GM12878 (cell line): ENCODE measurements at regions not wholly inside any gene's neighbourhood (a gene's known extent, or its start where the extent isn't known, plus 50 kb on each side); places are given as distances from the start of the nearest gene placed in this dataset.

ENCODE experiments used
- ATAC-seq: fragments of 200-7000 bp; cut with Tn5 transposase; 3 replicates; pipeline ENCODE4 v1.9.1; 2020; ENCODE audit warnings: mild to moderate bottlenecking, moderate library complexity
- BruUV-seq: library from RNA; stranded (reverse); fragments of 400-500 nt; replicated peaks from 2 replicates; lab custom pipeline; 2021; lab: Mats Ljungman, UMichigan
- CTCF ChIA-PET: fragments of 300-600 bp; sonication (Branson Sonifier 250); formaldehyde crosslinking; extraction: SDS; loops from one replicate; lab custom pipeline; 2021; ENCODE audit warnings: inconsistent platforms; lab: Yijun Ruan, JAX
- POLR2A ChIA-PET: fragments of 350-600 bp; formaldehyde crosslinking; extraction: SDS; loops from one replicate; lab custom pipeline; 2021; ENCODE audit warnings: inconsistent platforms; lab: Charles Lee
- RAD21 ChIA-PET: fragments of 300-600 bp; sonication (Branson Sonifier 250); formaldehyde crosslinking; loops from one replicate; lab custom pipeline; 2023; ENCODE audit warnings: antibody characterized with exemption; ENCODE audit not compliant: unreplicated experiment; lab: Charles Lee
- SMC1A ChIA-PET: fragments of 300-600 bp; sonication (Branson Sonifier 250); formaldehyde crosslinking; loops from one replicate; lab custom pipeline; 2023; ENCODE audit not compliant: unreplicated experiment, uncharacterized antibody; lab: Charles Lee
- DNase-seq: peaks from one replicate; pipeline ENCODE4 v3.0.0-alpha.2; 2011; ENCODE audit warnings: low read depth, low spot score
- FAIRE-seq: peaks from 3 replicates; lab custom pipeline; 2011; peaks lifted over from hg19 to GRCh38; lab: Jason Lieb, UNC
- H2AFZ ChIP-seq: 2 replicates; pipeline ENCODE4 v1.6.0; 2011; ENCODE audit warnings: low read depth, low read length, control low read depth; ENCODE audit not compliant: control insufficient read depth
- H3K27ac ChIP-seq: 2 replicates; pipeline ENCODE4 v1.5.1; 2011; ENCODE audit warnings: control low read depth; ENCODE audit not compliant: control insufficient read depth, insufficient read depth
- H3K27me3 ChIP-seq, 2 experiments: replicated peaks in 1 of 2; 2 replicates each; pipeline versions ENCODE4 v1.6.0 to v1.6.1; 2011; ENCODE audit warnings: low read length in 1 of 2; ENCODE audit not compliant: control insufficient read depth in 2 of 2, insufficient read depth in 2 of 2
- H3K36me3 ChIP-seq, 2 experiments: 2 replicates each; pipeline ENCODE4 v1.5.1; 2011; ENCODE audit warnings: low read length in 1 of 2; ENCODE audit not compliant: control insufficient read depth in 2 of 2, insufficient read depth in 2 of 2
- H3K4me1 ChIP-seq: 2 replicates; pipeline ENCODE4 v1.6.1; 2011; ENCODE audit warnings: mild to moderate bottlenecking, low read length, moderate library complexity, mixed read lengths; ENCODE audit not compliant: control insufficient read depth, insufficient read depth
- H3K4me2 ChIP-seq: 2 replicates; pipeline ENCODE4 v1.6.0; 2011; ENCODE audit warnings: control low read depth; ENCODE audit not compliant: control insufficient read depth, insufficient read depth
- H3K4me3 ChIP-seq: fragments of 200-600 bp; sonication (generic); 2 replicates; pipeline ENCODE4 v1.5.1; 2016
- H3K79me2 ChIP-seq: 2 replicates; pipeline ENCODE4 v1.6.0; 2011; ENCODE audit warnings: low read length; ENCODE audit not compliant: control insufficient read depth, insufficient read depth
- H3K9ac ChIP-seq: 2 replicates; pipeline ENCODE4 v1.8.0; 2011; ENCODE audit warnings: low read length, control low read depth, mixed read lengths; ENCODE audit not compliant: control insufficient read depth, insufficient read depth
- H3K9me3 ChIP-seq: replicated peaks from 3 replicates; pipeline ENCODE4 v1.5.1; 2011; ENCODE audit warnings: mild to moderate bottlenecking, low read length; ENCODE audit not compliant: control insufficient read depth, insufficient read depth
- H4K20me1 ChIP-seq: 2 replicates; pipeline ENCODE4 v1.6.0; 2011; ENCODE audit not compliant: control insufficient read depth, insufficient read depth
- JUND ChIP-seq: IDR thresholded peaks from 2 replicates; pipeline ENCODE4 v1.6.1; 2012; ENCODE audit warnings: low read depth, mild to moderate bottlenecking, low read length, improper control_type of control experiment, moderate library complexity
- NFYB ChIP-seq: IDR thresholded peaks from 2 replicates; pipeline ENCODE4 v1.6.1; 2011; ENCODE audit warnings: low read depth, mild to moderate bottlenecking, low read length, improper control_type of control experiment, moderate library complexity; ENCODE audit not compliant: insufficient read depth
- RELA ChIP-seq: fragments of 450-650 bp; IDR thresholded peaks from 2 replicates; pipeline ENCODE4 v1.8.0; 2014; ENCODE audit warnings: borderline replicate concordance; ENCODE audit not compliant: partially characterized antibody
- SPI1 ChIP-seq: IDR thresholded peaks from 2 replicates; pipeline ENCODE4 v1.6.1; 2011; ENCODE audit warnings: low read depth, mild to moderate bottlenecking, low read length, moderate library complexity, borderline replicate concordance; ENCODE audit not compliant: insufficient read depth
- WGBS: methylation state at CpG from one replicate; pipeline ENCODE4 v1.1.6; 2016; ENCODE audit warnings: low lambda C conversion rate; ENCODE audit not compliant: insufficient replicate concordance, insufficient coverage; ENCODE audit errors: missing lambda C conversion rate; 5-methylcytosine and 5-hydroxymethylcytosine counted together
- in situ Hi-C: fragments of 300-500 bp; cut with MboI; formaldehyde crosslinking; loops from 9 replicates; pipeline ENCODE4 v1.14.3; 2018; ENCODE audit warnings: mixed read lengths
- intact Hi-C: fragments of 100-400 bp; cut with micrococcal nuclease; formaldehyde crosslinking; loops from one replicate; pipeline ENCODE4 v1.14.2; 2022; ENCODE audit not compliant: unreplicated experiment
- TF ChIP-seq, protein P1 (sequence below): IDR thresholded peaks from 2 replicates; pipeline ENCODE4 v1.6.1; 2012; ENCODE audit warnings: low read depth, low read length, improper control_type of control experiment
- TF ChIP-seq, protein P2 (sequence below): fragments of 150-350 bp; IDR thresholded peaks from 2 replicates; pipeline ENCODE4 v1.6.1; 2016; ENCODE audit warnings: low read depth, low read length

DNA sequence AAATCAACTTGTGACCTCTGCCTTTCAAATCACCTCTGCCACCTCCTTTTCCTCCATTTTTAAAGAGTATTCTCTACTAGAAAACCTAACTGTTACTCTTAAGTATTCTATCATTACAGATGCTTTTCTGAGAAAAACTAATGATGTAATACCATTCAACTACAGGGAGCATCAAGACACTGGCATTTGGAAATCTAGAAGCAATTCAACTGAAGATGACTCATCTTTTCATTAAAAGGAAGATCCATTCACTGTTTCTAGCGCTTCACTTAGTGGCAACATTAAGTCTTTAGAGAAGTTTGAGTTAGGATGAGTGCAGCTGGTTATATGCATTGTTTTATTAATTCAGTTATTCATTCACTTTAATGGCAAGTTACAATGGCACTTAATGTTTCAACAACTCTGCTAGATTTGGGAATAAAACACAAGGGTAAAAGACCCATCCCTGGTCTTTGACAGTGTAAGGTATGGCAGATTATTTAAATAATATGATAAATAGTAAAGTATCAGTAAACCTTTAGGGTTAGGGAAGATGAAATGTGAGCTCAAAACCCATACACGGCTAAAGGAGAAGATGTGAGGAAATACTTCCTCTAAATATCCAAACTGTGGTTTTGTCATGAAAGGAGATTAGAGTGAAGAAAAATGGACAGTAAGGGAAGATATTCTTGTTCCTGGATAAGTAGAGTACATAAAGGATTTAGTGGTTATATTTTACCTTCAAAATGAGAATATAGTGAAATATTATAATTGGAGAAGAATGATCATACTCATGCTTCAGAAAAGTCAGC lies 61.7 kb downstream of the KCNJ2 start:
- H3K36me3 ChIP-seq, result no peaks in the 10 kb centered on the region
- no peak overlapping the region for H3K9ac ChIP-seq
- H2AFZ ChIP-seq, result no peak overlapping the region
- no peaks in the 10 kb centered on the region for H3K27me3 ChIP-seq
- H3K4me2 ChIP-seq, result no peak overlapping the region
- ATAC-seq, result no peak
- no peaks in the 10 kb centered on the region for H3K79me2 ChIP-seq
- DNase-seq, result no peak
- POLR2A ChIA-PET, result interaction anchor here (0.7 kb wide), 1 partner anchor 266 kb away, joined by 6 read pairs; no protein-coding TSS in a partner anchor
- H4K20me1 ChIP-seq, result no peaks in the 10 kb centered on the region
- TF ChIP-seq, protein P1, sequence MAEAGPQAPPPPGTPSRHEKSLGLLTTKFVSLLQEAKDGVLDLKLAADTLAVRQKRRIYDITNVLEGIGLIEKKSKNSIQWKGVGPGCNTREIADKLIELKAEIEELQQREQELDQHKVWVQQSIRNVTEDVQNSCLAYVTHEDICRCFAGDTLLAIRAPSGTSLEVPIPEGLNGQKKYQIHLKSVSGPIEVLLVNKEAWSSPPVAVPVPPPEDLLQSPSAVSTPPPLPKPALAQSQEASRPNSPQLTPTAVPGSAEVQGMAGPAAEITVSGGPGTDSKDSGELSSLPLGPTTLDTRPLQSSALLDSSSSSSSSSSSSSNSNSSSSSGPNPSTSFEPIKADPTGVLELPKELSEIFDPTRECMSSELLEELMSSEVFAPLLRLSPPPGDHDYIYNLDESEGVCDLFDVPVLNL, result no peak
- TF ChIP-seq RELA, result no peak
- TF ChIP-seq JUND, result no peak
- H3K9me3 ChIP-seq, result no peaks in the 10 kb centered on the region
- SMC1A ChIA-PET, result interaction anchor here (1.7 kb wide), 2 partner anchors 12 to 78 kb away, joined by 3 to 7 read pairs; no protein-coding TSS in a partner anchor
- BruUV-seq, result no TSS peak
- H3K4me3 ChIP-seq, result no peak overlapping the region
- 0% methylated on average over 2 of the region's 2 CpGs for WGBS
- in situ Hi-C loops, result no loop called here
- FAIRE-seq, result no peak
- no peaks in the 10 kb centered on the region for H3K4me1 ChIP-seq
- CTCF ChIA-PET, result interaction anchor here (1.5 kb wide), 1 partner anchor 11 kb away, joined by 4 read pairs; no protein-coding TSS in a partner anchor
- H3K27ac ChIP-seq, result no peak overlapping the region
- intact Hi-C loops, result no loop called here
- RAD21 ChIA-PET, result no interaction called here

DNA sequence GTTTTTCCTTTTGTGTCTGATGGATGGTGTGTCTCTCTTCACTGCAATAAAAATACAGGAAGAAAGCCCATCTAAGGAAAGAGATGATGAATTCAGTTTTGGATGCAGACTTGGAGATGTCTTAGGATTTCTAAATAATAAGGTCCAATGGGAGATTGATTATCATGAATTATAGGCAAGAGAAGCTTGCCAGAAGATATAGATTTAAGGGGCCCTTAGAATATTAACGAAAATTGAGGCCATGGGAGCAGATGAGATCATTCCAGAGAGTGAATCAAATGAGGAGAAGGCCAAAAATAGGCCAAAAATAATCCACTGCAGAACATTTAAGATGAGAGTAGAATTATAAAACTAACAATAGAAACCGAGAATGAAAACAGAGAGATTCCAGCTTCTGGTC lies 63.1 kb downstream of the KCNJ2 start:
- intact Hi-C loops, result no loop called here
- no peaks in the 10 kb centered on the region for H4K20me1 ChIP-seq

More for the DNA sequence above, 63.1 kb downstream of the KCNJ2 start:
- DNase-seq, result no peak
- SMC1A ChIA-PET, result interaction anchor here (0.8 to 2.8 kb wide), 8 partner anchors 8 to 76 kb away, joined by 3 to 13 read pairs (median 3); no protein-coding TSS in a partner anchor
- RAD21 ChIA-PET, result no interaction called here
- H3K4me1 ChIP-seq, result no peaks in the 10 kb centered on the region
- no peaks in the 10 kb centered on the region for H3K9me3 ChIP-seq
- no peaks in the 10 kb centered on the region for H3K36me3 ChIP-seq
- H3K4me2 ChIP-seq, result no peak overlapping the region
- no peaks in the 10 kb centered on the region for H3K27me3 ChIP-seq
- no TSS peak for BruUV-seq
- no peak overlapping the region for H3K4me3 ChIP-seq
- no peak overlapping the region for H3K27ac ChIP-seq
- CTCF ChIA-PET, result interaction anchor here (0.8 to 0.9 kb wide), 2 partner anchors 14 to 24 kb away, joined by 3 to 4 read pairs; no protein-coding TSS in a partner anchor
- FAIRE-seq, result no peak
- TF ChIP-seq, protein P2, sequence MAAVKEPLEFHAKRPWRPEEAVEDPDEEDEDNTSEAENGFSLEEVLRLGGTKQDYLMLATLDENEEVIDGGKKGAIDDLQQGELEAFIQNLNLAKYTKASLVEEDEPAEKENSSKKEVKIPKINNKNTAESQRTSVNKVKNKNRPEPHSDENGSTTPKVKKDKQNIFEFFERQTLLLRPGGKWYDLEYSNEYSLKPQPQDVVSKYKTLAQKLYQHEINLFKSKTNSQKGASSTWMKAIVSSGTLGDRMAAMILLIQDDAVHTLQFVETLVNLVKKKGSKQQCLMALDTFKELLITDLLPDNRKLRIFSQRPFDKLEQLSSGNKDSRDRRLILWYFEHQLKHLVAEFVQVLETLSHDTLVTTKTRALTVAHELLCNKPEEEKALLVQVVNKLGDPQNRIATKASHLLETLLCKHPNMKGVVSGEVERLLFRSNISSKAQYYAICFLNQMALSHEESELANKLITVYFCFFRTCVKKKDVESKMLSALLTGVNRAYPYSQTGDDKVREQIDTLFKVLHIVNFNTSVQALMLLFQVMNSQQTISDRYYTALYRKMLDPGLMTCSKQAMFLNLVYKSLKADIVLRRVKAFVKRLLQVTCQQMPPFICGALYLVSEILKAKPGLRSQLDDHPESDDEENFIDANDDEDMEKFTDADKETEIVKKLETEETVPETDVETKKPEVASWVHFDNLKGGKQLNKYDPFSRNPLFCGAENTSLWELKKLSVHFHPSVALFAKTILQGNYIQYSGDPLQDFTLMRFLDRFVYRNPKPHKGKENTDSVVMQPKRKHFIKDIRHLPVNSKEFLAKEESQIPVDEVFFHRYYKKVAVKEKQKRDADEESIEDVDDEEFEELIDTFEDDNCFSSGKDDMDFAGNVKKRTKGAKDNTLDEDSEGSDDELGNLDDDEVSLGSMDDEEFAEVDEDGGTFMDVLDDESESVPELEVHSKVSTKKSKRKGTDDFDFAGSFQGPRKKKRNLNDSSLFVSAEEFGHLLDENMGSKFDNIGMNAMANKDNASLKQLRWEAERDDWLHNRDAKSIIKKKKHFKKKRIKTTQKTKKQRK, result no peak
- TF ChIP-seq NFYB (no peak), SPI1 (no peak)
- no peak overlapping the region for H3K9ac ChIP-seq
- no peaks in the 10 kb centered on the region for H3K79me2 ChIP-seq
- POLR2A ChIA-PET, result interaction anchor here (0.5 kb wide), 1 partner anchor 91 kb away, joined by 4 read pairs; no protein-coding TSS in a partner anchor
- H2AFZ ChIP-seq, result no peak overlapping the region
- in situ Hi-C loops, result no loop called here
- no peak for ATAC-seq
- WGBS, result 3% methylated on average over 2 of the region's 2 CpGs
